ENCODE measurements at regions not wholly inside any gene's neighbourhood (a gene's known extent, or its start where the extent isn't known, plus 50 kb on each side); places are given as distances from the start of the nearest gene placed in this dataset.

DNA sequence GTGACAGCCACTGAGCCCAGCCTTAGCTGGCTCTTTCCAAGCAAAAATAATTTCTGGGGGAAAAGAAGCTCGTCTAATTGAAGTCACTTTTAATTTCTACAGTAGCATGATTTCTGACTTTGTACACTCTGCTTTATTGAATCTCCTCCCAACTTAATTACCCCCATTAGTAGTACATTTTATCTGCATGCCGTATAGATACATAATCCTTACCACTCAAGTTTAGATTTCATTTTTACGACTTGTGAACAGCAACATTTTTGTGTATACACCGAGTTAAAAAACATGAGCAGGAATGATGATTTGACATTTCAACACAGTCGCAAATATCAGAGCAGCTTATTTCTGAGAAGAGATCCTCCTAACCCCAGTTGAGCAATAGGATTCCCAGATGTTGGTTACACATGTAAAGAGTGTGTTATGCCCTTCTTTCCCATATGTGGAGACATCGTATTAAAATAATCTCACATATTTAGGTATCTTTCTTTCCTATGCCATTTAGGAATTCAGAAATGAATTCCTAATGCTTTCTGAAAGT, 127.3 kb upstream of the MTHFD1L start:
- BruUV-seq (replicated peaks) = no TSS peak
- no peak for TF ChIP-seq EZH2 (IDR thresholded peaks at IDR 0.05; ENCODE audit: low read depth)
- TF ChIP-seq, protein P1, sequence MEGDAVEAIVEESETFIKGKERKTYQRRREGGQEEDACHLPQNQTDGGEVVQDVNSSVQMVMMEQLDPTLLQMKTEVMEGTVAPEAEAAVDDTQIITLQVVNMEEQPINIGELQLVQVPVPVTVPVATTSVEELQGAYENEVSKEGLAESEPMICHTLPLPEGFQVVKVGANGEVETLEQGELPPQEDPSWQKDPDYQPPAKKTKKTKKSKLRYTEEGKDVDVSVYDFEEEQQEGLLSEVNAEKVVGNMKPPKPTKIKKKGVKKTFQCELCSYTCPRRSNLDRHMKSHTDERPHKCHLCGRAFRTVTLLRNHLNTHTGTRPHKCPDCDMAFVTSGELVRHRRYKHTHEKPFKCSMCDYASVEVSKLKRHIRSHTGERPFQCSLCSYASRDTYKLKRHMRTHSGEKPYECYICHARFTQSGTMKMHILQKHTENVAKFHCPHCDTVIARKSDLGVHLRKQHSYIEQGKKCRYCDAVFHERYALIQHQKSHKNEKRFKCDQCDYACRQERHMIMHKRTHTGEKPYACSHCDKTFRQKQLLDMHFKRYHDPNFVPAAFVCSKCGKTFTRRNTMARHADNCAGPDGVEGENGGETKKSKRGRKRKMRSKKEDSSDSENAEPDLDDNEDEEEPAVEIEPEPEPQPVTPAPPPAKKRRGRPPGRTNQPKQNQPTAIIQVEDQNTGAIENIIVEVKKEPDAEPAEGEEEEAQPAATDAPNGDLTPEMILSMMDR (conservative IDR thresholded peaks at IDR 0.05) = no peak
- intact Hi-C loops (cut with micrococcal nuclease; ENCODE audit: unreplicated experiment) = no loop called here
- H3K9me3 ChIP-seq (ENCODE audit: insufficient read depth, low read depth) = no peaks in the 10 kb centered on the region
- peaks cover 6% of the 10 kb centered on the region; the same call in 1 of the 2 replicates for H3F3A ChIP-seq (ENCODE audit: insufficient read depth, low read depth)
- H3K27me3 ChIP-seq (ENCODE audit: insufficient read depth, low read depth) = no peaks in the 10 kb centered on the region
- DNase-seq = no peak
- H3K79me2 ChIP-seq (ENCODE audit: low read depth) = no peaks in the 10 kb centered on the region
- H3K27ac ChIP-seq = no peak overlapping the region
- no peak overlapping the region for H3K4me2 ChIP-seq
- H3K4me1 ChIP-seq (replicated peaks; ENCODE audit: insufficient read depth) = no peaks in the 10 kb centered on the region
- H3K9me2 ChIP-seq (ENCODE audit: insufficient read depth) = no peaks in the 10 kb centered on the region
- H3K36me3 ChIP-seq (ENCODE audit: low read depth) = no peaks in the 10 kb centered on the region
- POLR2A ChIA-PET (ENCODE audit: unreplicated experiment) = no interaction called here
- H3K4me3 ChIP-seq = no peak overlapping the region
- no peak overlapping the region for H2AFZ ChIP-seq
- CTCF ChIA-PET = no interaction called here
- no peaks in the 10 kb centered on the region for H4K20me1 ChIP-seq (ENCODE audit: insufficient read depth)

DNA sequence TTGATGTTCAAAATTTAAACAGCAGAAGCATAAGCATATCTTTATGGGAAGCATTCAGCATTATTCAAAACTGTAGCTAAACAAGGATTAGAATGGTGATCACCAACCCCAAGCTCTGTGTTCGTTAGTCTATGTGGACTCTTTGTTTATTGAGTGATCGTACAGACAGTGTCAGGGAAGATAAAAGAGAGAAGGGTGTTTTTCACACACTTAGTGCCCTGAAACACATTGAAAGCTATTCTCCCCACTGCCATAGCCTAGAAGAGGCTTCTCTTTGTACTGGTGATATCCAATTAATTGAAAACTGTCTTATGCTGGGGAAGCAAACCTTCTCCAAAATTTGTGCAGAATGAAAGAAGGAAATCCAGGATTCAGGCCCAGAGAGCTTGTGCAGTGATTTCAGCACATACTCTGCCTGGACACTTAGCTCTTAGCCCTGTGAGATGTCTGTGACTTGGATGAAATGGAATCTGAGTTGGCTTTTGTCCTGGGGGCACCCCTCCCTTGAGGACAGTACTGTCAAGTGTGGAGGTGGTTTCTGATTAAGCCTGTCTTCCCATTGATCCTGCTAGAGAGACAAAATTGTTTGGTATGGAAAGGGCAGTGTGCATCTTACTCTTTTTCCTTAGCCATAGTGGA, 125.7 kb upstream of the MTHFD1L start:
- no peaks in the 10 kb centered on the region for H3K9me2 ChIP-seq (ENCODE audit: insufficient read depth)
- H3K9me3 ChIP-seq (ENCODE audit: insufficient read depth, low read depth) = no peaks in the 10 kb centered on the region
- no peaks in the 10 kb centered on the region for H3K27me3 ChIP-seq (ENCODE audit: insufficient read depth, low read depth)
- no peaks in the 10 kb centered on the region for H3F3A ChIP-seq (ENCODE audit: insufficient read depth, low read depth)
- BruUV-seq (replicated peaks) = no TSS peak
- H3K4me3 ChIP-seq = no peak overlapping the region
- ChIA-PET POLR2A (ENCODE audit: unreplicated experiment) (no interaction called here), CTCF (no interaction called here)
- intact Hi-C loops (cut with micrococcal nuclease; ENCODE audit: unreplicated experiment) = no loop called here
- no peak for DNase-seq
- H3K4me1 ChIP-seq (replicated peaks; ENCODE audit: insufficient read depth) = no peaks in the 10 kb centered on the region
- TF ChIP-seq EZH2 (IDR thresholded peaks at IDR 0.05; ENCODE audit: low read depth) = no peak
- TF ChIP-seq, protein P1 (conservative IDR thresholded peaks at IDR 0.05) = no peak
- no peaks in the 10 kb centered on the region for H3K79me2 ChIP-seq (ENCODE audit: low read depth)
- H3K27ac ChIP-seq = no peak overlapping the region
- no peaks in the 10 kb centered on the region for H4K20me1 ChIP-seq (ENCODE audit: insufficient read depth)
- H3K4me2 ChIP-seq = no peak overlapping the region
- no peak overlapping the region for H2AFZ ChIP-seq
- no peaks in the 10 kb centered on the region for H3K36me3 ChIP-seq (ENCODE audit: low read depth)

DNA sequence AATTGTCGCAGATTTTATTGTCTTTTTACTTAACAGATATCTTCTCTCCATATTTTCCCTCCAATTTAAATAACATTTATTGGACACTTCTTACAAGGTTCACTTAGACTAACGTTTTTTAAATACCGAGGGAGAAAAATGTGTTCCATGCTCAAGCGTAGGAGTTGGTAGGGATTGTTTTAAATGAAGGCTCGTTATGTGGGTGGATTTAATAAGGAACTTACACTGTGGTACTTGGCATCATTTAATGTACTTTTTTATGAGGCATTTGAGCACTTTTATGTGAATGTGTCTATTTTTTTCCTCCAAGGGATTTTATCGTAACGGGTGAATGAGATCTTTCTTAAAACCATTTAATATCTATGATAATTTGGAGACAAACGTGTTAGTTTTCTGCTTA, 125.0 kb upstream of the MTHFD1L start:
- Histone ChIP-seq H3K36me3 (ENCODE audit: low read depth) (no peaks in the 10 kb centered on the region), H3K4me2 (no peak overlapping the region), H3K27ac (no peak overlapping the region), H3K79me2 (ENCODE audit: low read depth) (no peaks in the 10 kb centered on the region), H3K9me3 (ENCODE audit: insufficient read depth, low read depth) (no peaks in the 10 kb centered on the region), H2AFZ (no peak overlapping the region), H3K4me3 (no peak overlapping the region), H4K20me1 (ENCODE audit: insufficient read depth) (no peaks in the 10 kb centered on the region), H3K4me1 (replicated peaks; ENCODE audit: insufficient read depth) (no peaks in the 10 kb centered on the region), H3K27me3 (ENCODE audit: insufficient read depth, low read depth) (no peaks in the 10 kb centered on the region), H3F3A (ENCODE audit: insufficient read depth, low read depth) (no peaks in the 10 kb centered on the region), H3K9me2 (ENCODE audit: insufficient read depth) (no peaks in the 10 kb centered on the region)
- TF ChIP-seq, protein P1 (conservative IDR thresholded peaks at IDR 0.05) = no peak
- TF ChIP-seq EZH2 (IDR thresholded peaks at IDR 0.05; ENCODE audit: low read depth) = no peak
- intact Hi-C loops (cut with micrococcal nuclease; ENCODE audit: unreplicated experiment) = no loop called here
- no peak for DNase-seq
- no TSS peak for BruUV-seq (replicated peaks)
- POLR2A ChIA-PET (ENCODE audit: unreplicated experiment) = no interaction called here
- CTCF ChIA-PET = no interaction called here

Data from PC-9 (cell line).